Uterus (tissue), 2 donors: ENCODE measurements at regions not wholly inside any gene's neighbourhood (a gene's known extent, or its start where the extent isn't known, plus 50 kb on each side); places are given as distances from the start of the nearest gene placed in this dataset.

ENCODE experiments used
- POLR2A ChIP-seq, 2 donors: fragments of 450-650 bp; IDR thresholded peaks; one replicate each; pipeline ENCODE4 v1.6.1; 2016; ENCODE audit warnings: antibody characterized with exemption in 2 of 2, mild to moderate bottlenecking in 1 of 2, moderate library complexity in 1 of 2
- TF ChIP-seq, protein P1 (sequence below), 4 experiments: fragments of 200-600 bp in 2 of 4; fragments of 450-650 bp in 2 of 4; sonication (generic) in 2 of 4; IDR thresholded peaks; one replicate each; pipeline ENCODE4 v1.5.1; 2016 to 2019; ENCODE audit warnings: antibody characterized with exemption in 4 of 4, mild to moderate bottlenecking in 2 of 4, moderate library complexity in 1 of 4

DNA sequence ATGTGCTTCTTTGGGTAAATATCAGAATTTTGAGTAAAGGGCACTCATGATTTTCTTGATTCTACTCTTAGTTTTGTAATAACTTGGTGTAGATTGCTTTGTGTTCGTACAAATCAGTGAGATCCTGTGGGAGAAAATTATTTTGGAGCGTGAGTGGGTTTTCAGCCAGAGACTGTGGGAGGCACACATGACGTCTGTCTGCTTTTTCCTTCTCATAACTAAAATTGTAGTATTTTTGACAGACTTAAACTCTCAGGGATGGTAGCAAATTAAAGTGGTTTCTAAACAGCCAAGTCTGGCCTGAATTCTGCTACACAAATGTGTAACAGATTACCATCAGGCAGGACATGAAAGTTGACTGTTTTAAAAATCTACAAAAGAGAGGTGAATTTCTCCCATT is 222.6 kb downstream of the OTOR start:
- TF ChIP-seq, protein P1, sequence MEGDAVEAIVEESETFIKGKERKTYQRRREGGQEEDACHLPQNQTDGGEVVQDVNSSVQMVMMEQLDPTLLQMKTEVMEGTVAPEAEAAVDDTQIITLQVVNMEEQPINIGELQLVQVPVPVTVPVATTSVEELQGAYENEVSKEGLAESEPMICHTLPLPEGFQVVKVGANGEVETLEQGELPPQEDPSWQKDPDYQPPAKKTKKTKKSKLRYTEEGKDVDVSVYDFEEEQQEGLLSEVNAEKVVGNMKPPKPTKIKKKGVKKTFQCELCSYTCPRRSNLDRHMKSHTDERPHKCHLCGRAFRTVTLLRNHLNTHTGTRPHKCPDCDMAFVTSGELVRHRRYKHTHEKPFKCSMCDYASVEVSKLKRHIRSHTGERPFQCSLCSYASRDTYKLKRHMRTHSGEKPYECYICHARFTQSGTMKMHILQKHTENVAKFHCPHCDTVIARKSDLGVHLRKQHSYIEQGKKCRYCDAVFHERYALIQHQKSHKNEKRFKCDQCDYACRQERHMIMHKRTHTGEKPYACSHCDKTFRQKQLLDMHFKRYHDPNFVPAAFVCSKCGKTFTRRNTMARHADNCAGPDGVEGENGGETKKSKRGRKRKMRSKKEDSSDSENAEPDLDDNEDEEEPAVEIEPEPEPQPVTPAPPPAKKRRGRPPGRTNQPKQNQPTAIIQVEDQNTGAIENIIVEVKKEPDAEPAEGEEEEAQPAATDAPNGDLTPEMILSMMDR (IDR thresholded peaks at IDR 0.05): no peak
- no peak for TF ChIP-seq POLR2A (IDR thresholded peaks at IDR 0.05)
